Kidney capillary endothelial cell (primary cell): ENCODE measurements at regions not wholly inside any gene's neighbourhood (a gene's known extent, or its start where the extent isn't known, plus 50 kb on each side); places are given as distances from the start of the nearest gene placed in this dataset.
"Not testable (repeated sequence)": the region's sequence is repeated elsewhere in the genome, so short reads cannot be mapped to it uniquely, and the experiment has no call there.

Experiments
- DNase-seq: peaks from one replicate; pipeline ENCODE4 v3.0.0-alpha.2; 2018; ENCODE audit warnings: low spot score

DNA sequence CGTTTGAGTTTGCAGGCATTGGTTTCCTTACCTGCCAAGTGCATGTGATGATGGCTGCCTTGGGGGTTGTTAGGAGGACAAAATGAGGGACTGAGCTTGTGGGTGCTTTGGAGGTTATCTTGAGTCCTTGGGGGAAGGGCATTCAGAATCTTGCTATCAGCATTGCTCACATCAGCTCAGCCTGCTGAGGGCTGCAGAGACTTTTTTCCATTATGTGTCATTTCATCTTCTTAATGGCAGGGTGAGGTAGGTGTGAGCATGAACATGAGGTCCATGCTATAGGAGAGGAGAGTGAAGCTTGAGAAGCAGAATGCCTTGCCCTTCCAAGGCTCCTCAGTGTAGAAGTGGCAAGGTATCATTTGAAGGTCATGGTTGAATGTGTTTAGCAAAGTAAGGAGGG, 112.3 kb downstream of the MIAT start:
- no peak for DNase-seq

DNA sequence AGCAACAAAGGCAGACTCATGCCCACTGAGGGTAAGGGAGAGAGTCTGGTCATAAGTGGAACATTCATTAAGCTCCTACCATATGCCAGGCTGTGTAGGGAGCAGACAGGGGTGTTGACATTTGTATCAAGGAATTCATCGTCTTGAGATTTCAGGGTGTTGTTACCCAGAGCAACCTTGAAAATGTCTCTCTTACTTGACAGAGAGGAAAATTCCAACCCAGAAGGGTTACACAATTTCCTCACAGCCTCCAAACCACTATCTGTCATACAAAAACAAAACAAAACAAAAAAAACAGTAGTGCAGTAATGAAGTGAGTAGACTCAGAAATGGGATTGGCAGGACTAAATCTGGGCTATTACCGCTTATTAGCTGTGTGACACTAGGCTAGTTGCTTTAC, 113.2 kb downstream of the MIAT start:
- DNase-seq = no peak

DNA sequence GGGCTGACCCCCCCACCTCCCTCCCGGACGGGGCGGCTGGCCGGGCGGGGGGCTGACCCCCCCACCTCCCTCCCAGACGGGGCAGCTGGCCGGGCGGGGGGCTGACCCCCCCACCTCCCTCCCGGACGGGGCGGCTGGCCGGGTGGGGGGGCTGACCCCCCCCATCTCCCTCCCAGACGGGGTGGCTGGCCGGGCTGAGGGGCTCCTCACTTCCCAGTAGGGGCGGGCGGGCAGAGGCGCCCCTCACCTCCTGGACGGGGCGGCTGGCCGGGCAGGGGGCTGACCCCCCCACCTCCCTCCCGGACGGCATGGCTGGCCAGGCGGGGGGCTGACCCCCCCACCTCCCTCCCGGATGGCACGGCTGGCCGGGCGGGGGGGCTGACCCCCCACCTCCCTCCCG, 115.7 kb downstream of the MIAT start:
- not testable (repeated sequence) for DNase-seq

DNA sequence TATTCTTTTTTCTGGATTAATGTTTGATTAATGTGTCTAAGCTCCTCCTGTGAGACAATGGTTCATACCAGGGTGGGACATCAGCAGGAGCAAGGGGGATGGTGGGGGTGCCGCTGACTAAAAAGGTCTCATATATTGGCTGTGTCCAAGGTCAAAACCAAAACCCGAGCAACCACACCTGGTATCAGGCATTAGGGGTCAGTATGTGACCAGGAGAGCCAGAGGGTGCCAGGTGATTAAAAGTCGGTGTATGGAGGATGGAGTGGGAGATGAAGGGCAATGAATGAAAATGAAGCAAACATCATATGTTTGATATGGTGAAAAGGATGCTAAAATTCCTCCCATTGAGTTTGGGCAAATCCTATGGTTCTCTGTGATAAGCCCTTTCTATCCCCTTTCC, 118.0 kb downstream of the MIAT start:
- no peak for DNase-seq

DNA sequence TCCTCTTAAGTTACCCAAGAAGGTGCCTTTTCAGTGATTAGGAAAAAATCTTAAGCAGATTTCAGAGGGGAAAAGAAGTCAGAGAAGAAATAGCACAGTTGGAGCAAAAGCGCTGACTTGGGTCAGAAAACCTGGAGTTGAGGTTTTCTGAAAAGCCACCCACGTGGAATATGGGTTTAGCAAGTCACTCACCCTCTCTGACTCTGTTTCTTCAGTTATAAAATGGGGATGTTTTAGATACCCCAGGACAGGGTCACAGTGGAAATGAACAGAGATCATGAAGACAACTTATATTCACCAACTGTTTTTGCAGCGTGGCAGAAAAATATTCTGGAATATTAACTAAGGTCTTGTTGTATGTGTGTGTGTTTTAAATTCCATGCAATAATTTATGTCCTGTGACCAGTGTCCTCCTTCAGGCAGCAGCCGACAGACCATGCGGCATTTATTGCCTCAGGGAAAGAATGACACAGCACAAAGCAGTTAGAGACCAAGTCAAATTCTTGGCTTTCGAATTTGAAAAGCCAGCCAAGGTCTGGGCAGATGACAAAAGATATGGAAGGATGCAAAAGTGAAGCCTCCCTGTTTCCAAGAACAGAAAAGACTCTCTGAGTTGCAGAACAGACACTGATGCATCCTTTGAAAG, 119.9 kb downstream of the MIAT start:
- no peak for DNase-seq

DNA sequence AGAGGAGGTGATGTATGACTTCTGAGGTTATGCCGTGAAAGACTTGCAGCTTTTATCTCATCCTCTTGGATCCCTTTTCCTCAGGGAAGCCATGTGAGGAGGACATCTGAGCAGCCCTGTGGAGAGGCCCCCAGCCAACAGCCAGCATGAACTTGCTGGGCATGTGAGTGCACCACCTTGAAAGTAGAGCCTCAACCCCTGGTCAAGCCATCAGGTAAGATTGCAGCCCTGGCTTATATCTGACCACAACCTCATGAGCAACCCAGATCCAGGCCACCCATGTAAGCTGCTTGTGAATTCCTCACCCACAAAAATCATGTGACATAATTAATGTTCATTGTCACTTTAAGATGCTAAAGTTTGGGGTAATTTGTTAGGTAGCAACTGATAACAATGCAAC, 121.0 kb downstream of the MIAT start:
- no peak for DNase-seq

DNA sequence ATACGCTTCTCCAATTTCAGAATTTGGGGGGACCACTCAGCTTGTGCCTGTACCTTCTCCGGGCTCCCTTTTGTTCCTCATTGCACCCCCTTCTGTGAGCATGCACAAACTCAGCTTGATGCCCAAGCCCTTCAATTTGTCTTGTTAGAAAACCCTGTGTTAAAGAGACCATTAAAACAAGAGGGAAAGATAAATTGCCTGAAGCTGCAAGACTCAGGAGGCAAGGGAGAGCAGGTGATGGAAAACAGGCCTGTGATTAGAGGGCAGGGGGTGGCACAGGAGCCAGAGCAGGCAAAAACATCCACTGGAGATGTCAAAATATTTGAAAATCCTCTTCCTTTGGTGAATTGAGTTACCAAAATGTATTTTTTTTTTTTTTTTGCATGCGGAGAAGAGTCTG, 121.7 kb downstream of the MIAT start:
- no peak for DNase-seq

DNA sequence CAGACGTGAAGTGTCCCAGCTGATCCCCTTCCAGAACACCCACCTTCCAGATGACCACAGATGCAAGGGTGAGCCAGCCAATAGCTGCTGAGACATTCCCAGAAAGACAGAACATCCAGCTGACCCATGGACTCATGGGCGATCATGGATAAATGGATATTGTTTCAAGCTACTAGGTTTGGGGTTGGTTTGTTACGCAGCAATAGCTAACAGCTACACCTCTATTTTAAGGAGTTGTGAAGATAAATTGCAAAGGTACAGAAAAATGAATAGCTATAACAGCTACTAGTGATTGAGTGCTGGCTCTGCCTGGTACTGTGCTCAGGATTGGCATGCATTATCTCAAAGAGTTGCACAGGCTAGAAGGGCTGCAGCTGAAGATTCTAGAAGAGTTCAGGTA, 122.5 kb downstream of the MIAT start:
- DNase-seq = no peak

DNA sequence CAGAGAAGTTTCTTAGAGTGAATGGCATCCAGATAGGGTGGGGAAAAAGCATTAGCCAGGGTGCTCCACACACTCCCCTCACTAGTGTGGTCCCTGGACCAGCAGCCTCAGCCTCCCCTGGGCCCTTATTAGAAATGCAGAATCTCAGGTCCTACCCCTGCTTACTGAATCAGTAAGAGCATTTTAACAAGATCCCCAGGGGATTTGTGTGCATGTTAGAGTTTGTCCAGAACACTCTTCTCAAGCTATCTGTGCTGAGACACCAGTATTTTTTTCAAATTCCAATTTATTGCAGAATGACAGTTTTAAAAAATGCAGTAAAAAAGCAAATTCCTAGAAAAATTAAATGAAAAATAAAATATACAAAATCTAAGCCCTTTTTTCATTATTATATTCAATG, 123.1 kb downstream of the MIAT start:
- DNase-seq = no peak

DNA sequence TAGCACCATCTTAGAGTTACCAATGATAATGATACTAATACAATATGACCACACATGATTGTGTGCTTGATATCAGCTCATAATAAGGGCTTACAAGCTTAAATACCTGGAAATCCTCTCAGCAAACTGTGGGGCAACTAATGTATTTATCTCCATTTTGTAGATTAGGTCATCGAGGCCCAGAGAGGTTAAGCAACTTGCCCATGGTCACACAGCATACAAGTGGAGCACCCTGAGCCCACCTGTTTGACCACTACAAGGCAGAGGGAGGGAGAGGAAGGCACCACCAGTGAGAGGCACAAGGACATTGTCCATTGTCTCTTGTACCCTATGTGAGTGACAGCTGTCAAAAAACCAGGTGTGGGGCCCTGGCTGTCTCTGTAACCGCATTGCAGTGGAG, 123.7 kb downstream of the MIAT start:
- no peak for DNase-seq

DNA sequence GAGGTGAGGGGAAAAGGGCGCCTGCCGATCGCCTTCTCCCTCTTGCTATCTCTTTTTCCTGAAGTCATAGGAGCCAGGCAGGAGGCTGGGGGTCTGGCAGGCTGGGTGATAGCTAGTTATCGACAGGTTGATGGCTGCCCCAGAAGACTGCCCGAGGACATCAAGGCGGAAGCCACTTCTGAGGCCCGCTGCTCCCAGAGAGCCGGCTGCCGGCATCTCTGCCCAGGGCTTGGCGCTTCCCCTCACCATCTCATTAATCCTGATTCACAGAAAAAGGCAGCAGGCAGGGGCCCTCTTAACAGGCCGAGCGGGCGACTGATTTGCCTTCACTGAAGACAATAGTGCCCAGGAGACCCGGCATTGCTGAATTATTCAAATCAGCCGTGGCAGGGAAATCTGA, 124.2 kb downstream of the MIAT start:
- DNase-seq = no peak

DNA sequence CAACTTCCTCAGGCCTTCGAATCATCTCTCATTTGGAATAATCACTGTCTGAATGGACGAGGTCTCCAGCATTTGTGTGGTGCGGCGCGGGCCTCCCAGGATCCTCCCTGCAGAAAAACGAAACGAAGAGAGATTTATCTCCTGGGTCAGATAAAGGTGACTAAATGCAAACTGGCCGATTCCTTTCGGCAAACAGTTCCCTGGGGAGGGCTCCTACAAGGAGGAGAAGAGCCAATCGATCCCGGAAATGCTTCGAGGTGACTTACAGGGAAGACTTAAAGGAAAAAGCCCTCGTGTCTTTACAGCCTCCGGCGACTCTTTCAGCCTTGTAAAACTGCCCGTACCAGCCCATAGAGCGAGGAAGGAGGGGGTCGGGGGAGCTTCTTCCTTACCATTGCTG, 126.5 kb downstream of the MIAT start:
- DNase-seq = no peak

DNA sequence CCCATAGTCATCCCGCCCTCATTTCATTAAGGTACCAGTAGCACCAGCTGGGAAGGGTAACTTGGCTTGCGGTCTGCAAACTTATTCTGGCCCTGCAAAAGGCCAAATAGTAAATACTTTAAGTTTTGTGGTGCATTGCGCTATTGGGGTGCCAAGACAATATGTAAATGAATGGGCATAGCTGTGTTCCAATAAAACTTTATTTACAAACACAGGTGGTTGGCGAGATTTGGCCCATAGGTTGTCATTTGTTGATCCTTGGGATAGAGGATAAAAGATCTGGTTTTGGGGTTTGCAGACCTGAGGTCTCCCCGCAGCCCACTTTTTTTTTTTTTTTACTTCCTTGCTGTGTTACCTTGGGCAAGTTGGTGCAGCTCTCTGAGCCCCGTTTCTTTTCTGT, 127.4 kb downstream of the MIAT start:
- DNase-seq = no peak

DNA sequence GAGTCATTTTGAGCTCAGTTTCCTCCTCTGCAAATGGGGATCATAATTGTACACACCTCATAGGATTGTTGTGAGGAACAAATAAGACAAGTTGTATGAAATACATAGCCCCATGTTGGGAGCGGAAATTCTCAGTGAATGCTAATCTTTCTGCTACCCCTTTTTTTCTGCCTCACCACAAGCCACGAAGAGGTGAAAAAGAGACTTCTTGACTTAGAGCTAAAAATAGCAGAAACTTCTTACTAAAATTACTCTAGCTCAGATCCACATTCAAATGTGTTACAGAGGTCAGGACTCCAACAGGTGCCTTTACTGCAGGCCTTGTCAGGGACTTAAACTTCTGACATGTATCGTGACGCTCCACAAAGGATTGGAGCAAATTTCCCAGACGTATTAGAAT, 128.5 kb downstream of the MIAT start:
- no peak for DNase-seq

DNA sequence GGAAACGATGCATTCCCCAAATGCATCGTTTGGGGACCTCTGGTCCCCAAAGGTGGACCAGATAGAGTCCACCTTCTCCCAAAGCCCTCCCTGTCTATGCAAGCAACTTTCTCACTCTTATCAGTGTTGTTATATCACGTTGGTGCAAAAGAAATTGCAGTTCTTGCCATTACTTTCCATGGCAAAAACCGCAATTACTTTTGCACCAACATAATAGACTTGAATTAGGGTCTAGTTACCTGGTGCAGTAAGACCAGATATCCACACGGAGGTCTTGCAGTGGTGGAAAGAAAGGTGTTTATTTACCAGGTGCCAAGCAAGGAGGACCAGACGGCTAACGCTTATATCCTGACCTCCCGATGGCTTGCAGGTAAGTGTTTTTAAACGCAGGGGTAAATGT, 129.0 kb downstream of the MIAT start:
- DNase-seq = no peak

DNA sequence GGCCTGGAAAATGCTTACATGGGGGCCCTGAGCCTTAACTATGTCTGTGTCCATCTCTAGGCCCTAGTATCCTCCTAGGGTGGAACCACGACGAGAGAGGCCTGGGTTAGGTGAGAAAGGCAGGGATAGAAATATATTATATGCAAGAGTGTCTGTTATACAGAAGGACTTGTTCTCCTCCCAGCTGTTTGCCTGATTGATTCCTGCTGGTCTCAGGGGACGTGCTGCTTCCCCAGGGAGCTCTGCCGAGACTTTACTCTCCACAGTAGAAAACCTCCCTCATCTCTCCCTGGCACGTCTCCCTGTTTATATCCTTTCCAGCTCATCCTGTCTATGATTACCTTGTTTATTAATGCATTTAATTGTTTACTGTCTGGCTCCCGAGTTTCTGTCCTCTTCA, 132.6 kb downstream of the MIAT start:
- DNase-seq = no peak

DNA sequence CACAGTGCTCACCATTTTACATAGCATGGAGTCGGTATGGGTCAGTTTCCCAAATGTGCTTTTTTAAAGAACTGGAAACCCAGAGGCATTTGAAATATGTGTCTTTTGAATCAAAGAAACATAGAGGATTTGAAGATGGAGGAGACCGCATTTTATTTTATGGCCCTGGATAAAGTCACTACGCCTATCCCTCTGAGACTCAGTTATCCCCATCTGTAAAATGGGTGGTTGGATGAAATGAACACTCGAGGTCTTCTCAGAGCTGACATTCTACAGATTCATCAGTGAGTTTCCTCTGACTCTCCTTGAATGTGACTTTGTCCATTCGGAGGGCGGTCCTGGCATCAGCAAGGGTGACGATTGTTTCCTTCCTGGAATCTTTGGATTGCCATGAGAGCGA, 135.1 kb downstream of the MIAT start:
- DNase-seq = no peak

DNA sequence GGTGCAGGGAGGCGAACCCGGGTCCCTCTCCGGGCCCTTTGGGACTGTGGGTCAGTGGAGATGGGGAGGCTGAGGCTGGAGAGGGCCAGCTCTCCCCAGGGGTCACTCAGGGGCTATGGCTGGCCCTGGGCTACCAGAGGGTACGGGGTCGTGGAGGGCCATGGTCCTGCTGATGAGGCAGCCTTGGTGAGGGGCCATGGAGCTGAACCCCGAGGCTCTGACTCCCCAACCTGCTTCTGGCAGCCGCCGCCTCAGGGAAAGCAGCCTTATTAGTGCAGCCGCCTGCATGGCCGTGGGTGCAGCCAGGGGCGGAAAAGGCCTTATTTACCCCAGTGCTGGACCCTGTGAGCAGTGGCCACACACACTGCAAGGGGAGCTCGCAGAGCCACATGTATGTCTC, 139.4 kb downstream of the MIAT start:
- no peak for DNase-seq

DNA sequence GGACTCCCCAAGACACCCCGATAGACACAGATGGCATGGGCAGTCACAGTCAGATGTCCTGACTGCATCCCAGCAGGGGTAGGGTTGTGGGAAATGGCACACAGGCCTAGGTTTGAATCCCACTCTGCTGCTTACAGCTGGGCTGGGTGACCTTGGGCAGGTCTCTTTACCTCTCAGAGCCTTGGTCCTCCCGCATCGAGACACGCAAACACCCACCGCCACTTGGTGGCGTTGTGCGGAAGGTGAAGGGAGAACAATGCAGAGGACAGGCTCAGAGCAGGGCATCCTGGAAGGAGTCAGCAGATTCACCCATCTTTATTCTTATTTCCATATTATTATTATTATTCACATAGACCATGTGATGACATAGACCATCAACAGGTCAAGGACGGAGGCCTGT, 140.5 kb downstream of the MIAT start:
- no peak for DNase-seq

DNA sequence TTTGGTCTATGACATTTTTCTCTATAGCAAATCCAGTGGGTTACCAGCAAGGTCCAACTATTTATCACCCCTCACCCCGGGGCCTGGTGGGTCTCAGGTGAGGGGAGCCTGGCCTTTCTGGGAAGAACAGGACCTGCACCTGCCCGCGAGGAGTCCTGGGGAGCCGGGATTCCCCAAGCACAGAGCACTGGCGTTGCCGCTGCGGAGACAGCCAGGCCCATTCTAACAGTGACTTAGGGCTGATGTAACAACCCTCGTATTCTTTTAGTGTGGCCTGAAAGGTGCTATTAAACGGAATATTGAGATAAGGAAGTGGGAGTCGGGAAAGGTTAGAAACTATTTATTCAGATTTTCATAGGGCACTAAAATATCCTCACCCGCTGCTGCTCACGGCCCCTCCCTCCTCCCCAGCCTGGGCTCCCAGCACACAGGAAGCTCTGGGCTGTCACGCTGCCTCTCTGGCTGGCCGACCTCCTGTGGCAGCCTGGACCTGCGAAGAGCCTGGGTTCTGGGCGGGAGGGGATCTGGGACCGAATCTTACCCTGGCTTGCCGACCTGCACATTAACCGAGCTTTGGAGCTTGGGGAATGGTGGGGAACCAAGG, 141.2 kb downstream of the MIAT start:
- DNase-seq = no peak

DNA sequence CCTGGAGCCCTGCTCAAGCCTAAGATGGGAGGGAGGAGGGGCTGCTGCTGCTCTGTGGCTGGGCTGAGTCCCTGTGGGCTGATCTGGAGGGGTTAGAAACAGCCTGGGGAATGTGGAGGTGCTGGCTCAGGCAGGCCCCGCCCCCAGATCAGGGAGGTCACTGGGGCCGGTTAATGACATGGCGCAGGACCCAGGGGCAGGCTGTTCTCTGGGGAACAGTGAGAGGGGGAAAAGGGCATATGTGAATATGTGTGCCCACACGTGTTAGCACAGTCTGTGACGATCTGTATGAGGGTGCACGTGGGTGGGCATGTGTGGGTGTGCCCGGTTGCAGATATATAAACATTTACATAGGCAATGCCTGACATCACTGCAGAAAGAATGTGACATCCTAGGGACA, 143.5 kb downstream of the MIAT start:
- DNase-seq = no peak

DNA sequence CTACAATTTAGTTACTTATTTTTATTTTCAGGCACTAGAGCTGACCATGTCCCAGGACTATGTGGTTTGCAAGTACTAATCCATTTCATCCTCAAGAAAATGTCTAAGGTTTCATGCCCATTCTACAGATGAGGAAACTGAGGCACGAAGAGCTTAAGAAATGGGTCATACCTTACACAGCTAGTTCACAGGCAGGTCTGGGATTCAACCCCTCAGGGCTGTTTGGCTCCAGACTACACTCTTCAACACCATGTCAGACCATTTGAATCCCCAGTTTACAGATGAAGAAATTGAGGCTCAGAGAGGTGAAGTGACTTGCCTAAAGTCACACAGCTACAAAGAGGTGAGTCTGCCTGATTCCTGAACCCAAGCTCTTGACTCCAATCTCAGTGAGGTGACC, 144.1 kb downstream of the MIAT start:
- DNase-seq = no peak

DNA sequence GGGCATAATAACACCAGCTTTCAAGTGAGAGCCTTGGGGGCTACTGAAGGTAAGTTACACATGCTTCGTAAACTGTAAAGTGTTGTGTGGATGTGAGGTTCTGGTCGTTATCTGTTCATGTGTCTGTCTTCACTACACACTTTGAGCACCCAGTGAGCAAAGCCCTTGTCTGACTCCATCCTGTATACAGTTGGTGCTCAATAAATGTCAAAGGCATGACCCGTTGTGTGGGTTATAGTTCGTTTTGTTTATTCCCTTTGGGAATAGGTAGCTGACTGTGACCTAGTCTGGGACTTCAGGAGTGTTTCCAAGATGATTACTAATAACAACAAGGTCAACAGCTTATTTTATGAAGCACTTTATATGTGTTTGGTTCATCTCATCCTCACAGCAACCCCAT, 146.9 kb downstream of the MIAT start:
- no peak for DNase-seq

DNA sequence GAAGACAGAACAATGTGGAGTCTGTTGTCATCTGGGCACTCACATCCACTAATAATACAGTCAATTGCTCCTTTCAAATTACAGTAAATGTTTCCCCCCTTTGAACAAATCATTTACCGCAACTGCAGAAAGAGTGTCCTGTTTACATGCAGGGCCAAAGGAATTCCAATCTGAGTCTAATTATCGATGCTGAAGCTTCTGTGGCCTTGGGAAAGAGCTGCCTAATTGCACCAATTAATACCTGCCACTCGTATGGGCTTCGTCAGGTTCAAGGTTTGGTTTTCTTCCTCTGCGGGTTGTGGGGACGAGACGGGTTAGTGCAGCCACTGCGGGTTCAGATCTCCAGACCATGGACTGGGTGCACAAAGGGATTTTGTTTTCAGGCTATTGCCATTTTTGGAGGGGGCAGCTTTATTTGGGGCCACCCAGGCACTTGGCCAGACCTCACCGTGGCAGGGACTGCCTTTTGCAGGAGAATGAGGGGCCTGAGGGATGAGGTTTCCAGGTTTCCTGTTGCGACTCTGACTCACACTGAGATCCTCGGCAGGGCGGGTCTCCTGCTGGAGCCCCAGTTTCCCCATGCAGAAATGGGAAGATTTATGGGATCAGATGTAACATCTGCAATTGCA, 147.6 kb downstream of the MIAT start:
- peak; percentile 22 for DNase-seq
